BE2C (cell line): ENCODE measurements at regions not wholly inside any gene's neighbourhood (a gene's known extent, or its start where the extent isn't known, plus 50 kb on each side); places are given as distances from the start of the nearest gene placed in this dataset.
A peak's percentile ranks its signal among the peaks of the same experiment; 100 is the strongest.
"Not testable (repeated sequence)": the region's sequence is repeated elsewhere in the genome, so short reads cannot be mapped to it uniquely, and the experiment has no call there.

Source experiments
- DNase-seq: peaks from one replicate; pipeline ENCODE4 v3.0.0-alpha.2; 2020
- H3K27me3 ChIP-seq: fragments of 250-450 bp; sonication (Bioruptor Pico); 2 replicates; pipeline ENCODE4 v1.5.1; 2020; ENCODE audit warnings: mild to moderate bottlenecking
- H3K36me3 ChIP-seq: fragments of 250-450 bp; sonication (Bioruptor Pico); 2 replicates; pipeline ENCODE4 v1.5.1; 2020; ENCODE audit warnings: mild to moderate bottlenecking
- H3K4me1 ChIP-seq: fragments of 250-450 bp; sonication (Bioruptor Pico); 2 replicates; pipeline ENCODE4 v1.5.1; 2020
- H3K4me3 ChIP-seq: 2 replicates; pipeline ENCODE4 v1.5.1; 2011; ENCODE audit warnings: low read depth, low read length
- H3K9me3 ChIP-seq: fragments of 250-450 bp; sonication (Bioruptor Pico); 2 replicates; pipeline ENCODE4 v1.5.1; 2020
- CTCF ChIP-seq: IDR thresholded peaks from 2 replicates; pipeline ENCODE4 v1.5.1; 2012; ENCODE audit warnings: mild to moderate bottlenecking, low read depth, low read length

- Histone ChIP-seq H3K36me3 (no peaks in the 10 kb centered on the region), H3K9me3 (no peaks in the 10 kb centered on the region), H3K27me3 (no peaks in the 10 kb centered on the region), H3K4me3 (no peak overlapping the region), H3K4me1 (no peaks in the 10 kb centered on the region; the same call in 1 of the 2 replicates)
- no peak for TF ChIP-seq CTCF
- DNase-seq: no peak
Measured at GRCh38 chr6:118367314-118367713, 180.8 kb upstream of the PLN start.

- no peak for TF ChIP-seq CTCF
- no peak for DNase-seq
- H3K36me3 ChIP-seq: no peaks in the 10 kb centered on the region
- H3K4me1 ChIP-seq: no peaks in the 10 kb centered on the region; the same call in 1 of the 2 replicates
- H3K27me3 ChIP-seq: no peaks in the 10 kb centered on the region
- H3K4me3 ChIP-seq: no peak overlapping the region
- no peaks in the 10 kb centered on the region for H3K9me3 ChIP-seq
Measured at GRCh38 chr6:118370722-118371121, 177.4 kb upstream of the PLN start.

GRCh38 chr6:118371955-118372354 lies 176.1 kb upstream of the PLN start:
- H3K9me3 ChIP-seq: no peaks in the 10 kb centered on the region
- TF ChIP-seq CTCF: no peak
- no peak for DNase-seq

GRCh38 chr6:118372413-118372812 lies 175.7 kb upstream of the PLN start:
- Histone ChIP-seq H3K9me3 (no peaks in the 10 kb centered on the region), H3K4me3 (no peak overlapping the region), H3K4me1 (no peaks in the 10 kb centered on the region; the same call in 1 of the 2 replicates), H3K36me3 (no peaks in the 10 kb centered on the region), H3K27me3 (no peaks in the 10 kb centered on the region)
- TF ChIP-seq CTCF: no peak
- DNase-seq: peak; percentile 49

More at GRCh38 chr6:118371955-118372354, 176.1 kb upstream of the PLN start:
- Histone ChIP-seq H3K27me3 (no peaks in the 10 kb centered on the region), H3K4me3 (no peak overlapping the region), H3K36me3 (no peaks in the 10 kb centered on the region), H3K4me1 (no peaks in the 10 kb centered on the region; the same call in 1 of the 2 replicates)

GRCh38 chr6:118377711-118378414 lies 170.2 kb upstream of the PLN start:
- Histone ChIP-seq H3K27me3 (no peaks in the 10 kb centered on the region), H3K4me1 (no peaks in the 10 kb centered on the region), H3K36me3 (no peaks in the 10 kb centered on the region), H3K4me3 (no peak overlapping the region), H3K9me3 (no peaks in the 10 kb centered on the region)
- TF ChIP-seq CTCF: no peak
- DNase-seq: no peak

GRCh38 chr6:118380620-118381019 lies 167.5 kb upstream of the PLN start:
- not testable (repeated sequence) for H3K4me3 ChIP-seq, H3K36me3 ChIP-seq, DNase-seq, H3K4me1 ChIP-seq, H3K9me3 ChIP-seq, H3K27me3 ChIP-seq
